GM23338 (cell line): ENCODE measurements at regions not wholly inside any gene's neighbourhood (a gene's known extent, or its start where the extent isn't known, plus 50 kb on each side); places are given as distances from the start of the nearest gene placed in this dataset.

Experiments
- ATAC-seq: fragments of 200-7000 bp; cut with Tn5 transposase; 3 replicates; pipeline ENCODE4 v1.9.1; 2020
- DNase-seq: peaks from one replicate; pipeline ENCODE4 v3.0.0-alpha.2; 2015; ENCODE audit warnings: low spot score
- H2AFZ ChIP-seq: fragments of 200-600 bp; sonication (generic); 2 replicates; pipeline ENCODE4 v1.8.0; 2016; ENCODE audit warnings: antibody characterized with exemption, mild to moderate bottlenecking, moderate library complexity
- H3F3A ChIP-seq: fragments of 200-600 bp; sonication (generic); replicated peaks from 2 replicates; pipeline ENCODE4 v1.8.0; 2017; ENCODE audit warnings: antibody characterized with exemption, mixed run types, low read depth
- H3K27ac ChIP-seq: fragments of 200-600 bp; sonication (generic); 2 replicates; pipeline ENCODE4 v1.6.1; 2016; ENCODE audit warnings: low read depth
- H3K27me3 ChIP-seq: fragments of 200-600 bp; sonication (generic); 2 replicates; pipeline ENCODE4 v1.8.0; 2016; ENCODE audit warnings: mild to moderate bottlenecking, mixed run types, moderate library complexity; ENCODE audit not compliant: insufficient read depth
- H3K36me3 ChIP-seq: fragments of 200-600 bp; sonication (generic); 2 replicates; pipeline ENCODE4 v1.8.0; 2016; ENCODE audit warnings: mild to moderate bottlenecking; ENCODE audit not compliant: insufficient read depth
- H3K4me1 ChIP-seq: fragments of 200-600 bp; sonication (generic); 2 replicates; pipeline ENCODE4 v1.8.0; 2016; ENCODE audit warnings: mild to moderate bottlenecking, moderate library complexity; ENCODE audit not compliant: insufficient read depth
- H3K4me2 ChIP-seq: fragments of 200-600 bp; sonication (generic); 2 replicates; pipeline ENCODE4 v1.7.1; 2017; ENCODE audit warnings: mixed run types
- H3K4me3 ChIP-seq: fragments of 200-600 bp; sonication (generic); 2 replicates; pipeline ENCODE4 v1.6.1; 2016; ENCODE audit warnings: mixed run types
- H3K79me2 ChIP-seq: fragments of 200-600 bp; sonication (generic); replicated peaks from 2 replicates; pipeline ENCODE4 v1.8.0; 2017; ENCODE audit warnings: mild to moderate bottlenecking; ENCODE audit not compliant: insufficient read depth
- H3K9me2 ChIP-seq: fragments of 200-600 bp; sonication (generic); 2 replicates; pipeline ENCODE4 v1.8.0; 2017; ENCODE audit not compliant: insufficient read depth
- H4K20me1 ChIP-seq: fragments of 200-600 bp; sonication (generic); replicated peaks from 2 replicates; pipeline ENCODE4 v1.8.0; 2017; ENCODE audit warnings: mild to moderate bottlenecking; ENCODE audit not compliant: insufficient read depth
- H3K27ac Mint-ChIP-seq: 2 replicates; pipeline ENCODE4 v1.8.0; 2020; ENCODE audit warnings: inconsistent platforms, mild to moderate bottlenecking, moderate library complexity, mixed read lengths
- H3K27me3 Mint-ChIP-seq: 3 replicates; pipeline ENCODE4 v1.8.0; 2022; ENCODE audit warnings: low read depth, mild to moderate bottlenecking, moderate library complexity, mixed read lengths, inconsistent platforms; ENCODE audit not compliant: insufficient read depth, poor library complexity
- H3K36me3 Mint-ChIP-seq: 3 replicates; pipeline ENCODE4 v1.8.0; 2021; ENCODE audit warnings: low read depth, mild to moderate bottlenecking, inconsistent platforms, moderate library complexity, mixed read lengths
- H3K4me1 Mint-ChIP-seq: 3 replicates; pipeline ENCODE4 v1.8.0; 2020; ENCODE audit warnings: mild to moderate bottlenecking, inconsistent platforms, mixed read lengths
- H3K4me3 Mint-ChIP-seq: 3 replicates; pipeline ENCODE4 v1.8.0; 2021; ENCODE audit warnings: moderate library complexity, mild to moderate bottlenecking, inconsistent platforms, mixed read lengths
- H3K9me3 Mint-ChIP-seq: 3 replicates; pipeline ENCODE4 v1.8.0; 2020; ENCODE audit warnings: moderate library complexity, mild to moderate bottlenecking, inconsistent platforms, mixed read lengths
- CREB1 ChIP-seq: fragments of 250-450 bp; sonication (Bioruptor Pico); IDR thresholded peaks from 2 replicates; pipeline ENCODE4 v1.5.0; 2020; ENCODE audit warnings: low read depth, mild to moderate bottlenecking, moderate library complexity
- CTCF ChIP-seq, 2 experiments: fragments of 200-600 bp in 1 of 2; sonication (generic) in 1 of 2; conservative IDR thresholded peaks; 2 replicates each; pipeline versions ENCODE4 v1.5.1 to v1.6.1; 2016 to 2017; ENCODE audit warnings: antibody characterized with exemption in 2 of 2, low read depth in 2 of 2, mild to moderate bottlenecking in 2 of 2, moderate library complexity in 1 of 2
- EZH2 ChIP-seq: fragments of 200-600 bp; sonication (generic); IDR thresholded peaks from one replicate; pipeline ENCODE4 v1.8.0; 2017; ENCODE audit warnings: antibody characterized with exemption, mild to moderate bottlenecking, low read depth; ENCODE audit not compliant: unreplicated experiment
- JUNB ChIP-seq: IDR thresholded peaks from one replicate; pipeline ENCODE4 v1.6.1; 2016; ENCODE audit warnings: antibody characterized with exemption; ENCODE audit not compliant: unreplicated experiment
- NANOG ChIP-seq: IDR thresholded peaks from 2 replicates; pipeline ENCODE4 v1.6.1; 2016; ENCODE audit warnings: antibody characterized with exemption, borderline replicate concordance
- POLR2AphosphoS5 ChIP-seq: IDR thresholded peaks from 2 replicates; pipeline ENCODE4 v1.6.1; 2016; ENCODE audit warnings: antibody characterized with exemption, low read depth
- REST ChIP-seq: IDR thresholded peaks from one replicate; pipeline ENCODE4 v1.6.1; 2018; ENCODE audit warnings: antibody characterized with exemption; ENCODE audit not compliant: unreplicated experiment
- STAT1 ChIP-seq: IDR thresholded peaks from one replicate; pipeline ENCODE4 v1.6.1; 2016; ENCODE audit warnings: antibody characterized with exemption; ENCODE audit not compliant: unreplicated experiment
- ZNF331 ChIP-seq: fragments of 250-450 bp; sonication (Bioruptor Pico); IDR thresholded peaks from 2 replicates; pipeline ENCODE4 v1.5.0; 2020; ENCODE audit warnings: low read depth, mild to moderate bottlenecking, moderate library complexity
- TF ChIP-seq, protein P1 (sequence below): fragments of 250-450 bp; sonication (Bioruptor Pico); IDR thresholded peaks from 2 replicates; pipeline ENCODE4 v1.5.0; 2020; ENCODE audit warnings: mild to moderate bottlenecking, moderate library complexity

GRCh38 chr6:67643281-67643680, 991.8 kb upstream of the ADGRB3 start (continued):
- TF ChIP-seq, protein P1, sequence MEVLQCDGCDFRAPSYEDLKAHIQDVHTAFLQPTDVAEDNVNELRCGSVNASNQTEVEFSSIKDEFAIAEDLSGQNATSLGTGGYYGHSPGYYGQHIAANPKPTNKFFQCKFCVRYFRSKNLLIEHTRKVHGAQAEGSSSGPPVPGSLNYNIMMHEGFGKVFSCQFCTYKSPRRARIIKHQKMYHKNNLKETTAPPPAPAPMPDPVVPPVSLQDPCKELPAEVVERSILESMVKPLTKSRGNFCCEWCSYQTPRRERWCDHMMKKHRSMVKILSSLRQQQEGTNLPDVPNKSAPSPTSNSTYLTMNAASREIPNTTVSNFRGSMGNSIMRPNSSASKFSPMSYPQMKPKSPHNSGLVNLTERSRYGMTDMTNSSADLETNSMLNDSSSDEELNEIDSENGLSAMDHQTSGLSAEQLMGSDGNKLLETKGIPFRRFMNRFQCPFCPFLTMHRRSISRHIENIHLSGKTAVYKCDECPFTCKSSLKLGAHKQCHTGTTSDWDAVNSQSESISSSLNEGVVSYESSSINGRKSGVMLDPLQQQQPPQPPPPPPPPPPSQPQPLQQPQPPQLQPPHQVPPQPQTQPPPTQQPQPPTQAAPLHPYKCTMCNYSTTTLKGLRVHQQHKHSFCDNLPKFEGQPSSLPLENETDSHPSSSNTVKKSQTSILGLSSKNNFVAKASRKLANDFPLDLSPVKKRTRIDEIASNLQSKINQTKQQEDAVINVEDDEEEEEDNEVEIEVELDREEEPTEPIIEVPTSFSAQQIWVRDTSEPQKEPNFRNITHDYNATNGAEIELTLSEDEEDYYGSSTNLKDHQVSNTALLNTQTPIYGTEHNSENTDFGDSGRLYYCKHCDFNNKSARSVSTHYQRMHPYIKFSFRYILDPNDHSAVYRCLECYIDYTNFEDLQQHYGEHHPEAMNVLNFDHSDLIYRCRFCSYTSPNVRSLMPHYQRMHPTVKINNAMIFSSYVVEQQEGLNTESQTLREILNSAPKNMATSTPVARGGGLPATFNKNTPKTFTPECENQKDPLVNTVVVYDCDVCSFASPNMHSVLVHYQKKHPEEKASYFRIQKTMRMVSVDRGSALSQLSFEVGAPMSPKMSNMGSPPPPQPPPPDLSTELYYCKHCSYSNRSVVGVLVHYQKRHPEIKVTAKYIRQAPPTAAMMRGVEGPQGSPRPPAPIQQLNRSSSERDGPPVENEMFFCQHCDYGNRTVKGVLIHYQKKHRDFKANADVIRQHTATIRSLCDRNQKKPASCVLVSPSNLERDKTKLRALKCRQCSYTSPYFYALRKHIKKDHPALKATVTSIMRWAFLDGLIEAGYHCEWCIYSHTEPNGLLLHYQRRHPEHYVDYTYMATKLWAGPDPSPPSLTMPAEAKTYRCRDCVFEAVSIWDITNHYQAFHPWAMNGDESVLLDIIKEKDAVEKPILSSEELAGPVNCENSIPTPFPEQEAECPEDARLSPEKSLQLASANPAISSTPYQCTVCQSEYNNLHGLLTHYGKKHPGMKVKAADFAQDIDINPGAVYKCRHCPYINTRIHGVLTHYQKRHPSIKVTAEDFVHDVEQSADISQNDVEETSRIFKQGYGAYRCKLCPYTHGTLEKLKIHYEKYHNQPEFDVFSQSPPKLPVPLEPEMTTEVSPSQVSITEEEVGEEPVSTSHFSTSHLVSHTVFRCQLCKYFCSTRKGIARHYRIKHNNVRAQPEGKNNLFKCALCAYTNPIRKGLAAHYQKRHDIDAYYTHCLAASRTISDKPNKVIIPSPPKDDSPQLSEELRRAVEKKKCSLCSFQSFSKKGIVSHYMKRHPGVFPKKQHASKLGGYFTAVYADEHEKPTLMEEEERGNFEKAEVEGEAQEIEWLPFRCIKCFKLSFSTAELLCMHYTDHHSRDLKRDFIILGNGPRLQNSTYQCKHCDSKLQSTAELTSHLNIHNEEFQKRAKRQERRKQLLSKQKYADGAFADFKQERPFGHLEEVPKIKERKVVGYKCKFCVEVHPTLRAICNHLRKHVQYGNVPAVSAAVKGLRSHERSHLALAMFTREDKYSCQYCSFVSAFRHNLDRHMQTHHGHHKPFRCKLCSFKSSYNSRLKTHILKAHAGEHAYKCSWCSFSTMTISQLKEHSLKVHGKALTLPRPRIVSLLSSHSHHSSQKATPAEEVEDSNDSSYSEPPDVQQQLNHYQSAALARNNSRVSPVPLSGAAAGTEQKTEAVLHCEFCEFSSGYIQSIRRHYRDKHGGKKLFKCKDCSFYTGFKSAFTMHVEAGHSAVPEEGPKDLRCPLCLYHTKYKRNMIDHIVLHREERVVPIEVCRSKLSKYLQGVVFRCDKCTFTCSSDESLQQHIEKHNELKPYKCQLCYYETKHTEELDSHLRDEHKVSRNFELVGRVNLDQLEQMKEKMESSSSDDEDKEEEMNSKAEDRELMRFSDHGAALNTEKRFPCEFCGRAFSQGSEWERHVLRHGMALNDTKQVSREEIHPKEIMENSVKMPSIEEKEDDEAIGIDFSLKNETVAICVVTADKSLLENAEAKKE = no peak
- no peak for TF ChIP-seq NANOG
- TF ChIP-seq REST = no peak
- no peak for TF ChIP-seq EZH2
- TF ChIP-seq ZNF331 (CRISPR knock-in tag) = no peak

DNA sequence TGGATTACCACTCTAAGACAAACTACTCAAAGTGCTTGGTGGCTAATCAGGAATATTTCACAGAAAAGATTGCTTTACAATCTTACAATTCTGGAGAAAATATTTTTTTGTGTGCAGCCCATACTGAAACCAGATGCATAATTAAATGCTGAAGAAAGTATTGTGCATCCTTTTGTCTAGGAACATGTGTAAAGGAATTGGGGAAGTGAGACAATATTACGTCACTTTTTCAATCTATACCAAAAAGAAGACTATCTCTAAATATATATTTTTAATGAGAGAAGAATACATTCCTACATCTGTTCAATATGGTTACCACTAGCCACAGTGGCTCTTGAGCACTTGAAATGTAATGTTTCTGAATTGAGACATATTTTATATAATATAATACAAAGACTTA, 992.5 kb upstream of the ADGRB3 start:
- Histone ChIP-seq H3K4me1 (no peaks in the 10 kb centered on the region), H3K36me3 (no peaks in the 10 kb centered on the region), H4K20me1 (no peaks in the 10 kb centered on the region), H3K9me2 (no peaks in the 10 kb centered on the region), H3K4me3 (no peak overlapping the region), H3K4me2 (no peak overlapping the region), H3K27ac (no peak overlapping the region), H3K79me2 (no peaks in the 10 kb centered on the region), H3F3A (no peaks in the 10 kb centered on the region), H2AFZ (no peak overlapping the region), H3K27me3 (no peaks in the 10 kb centered on the region)
- Mint-ChIP-seq H3K4me1 (no peaks in the 10 kb centered on the region), H3K27me3 (no peaks in the 10 kb centered on the region), H3K9me3 (no peaks in the 10 kb centered on the region), H3K27ac (no peak overlapping the region), H3K36me3 (no peaks in the 10 kb centered on the region), H3K4me3 (no peak overlapping the region)
- ATAC-seq = no peak
- DNase-seq = no peak
- TF ChIP-seq CREB1 (CRISPR knock-in tag) (no peak), EZH2 (no peak), POLR2AphosphoS5 (no peak), STAT1 (no peak), JUNB (no peak), CTCF (conservative IDR thresholded peaks at IDR 0.05; ENCODE audit: low read depth in 2 of 2) (no peak)
